ENCODE measurements at regions not wholly inside any gene's neighbourhood (a gene's known extent, or its start where the extent isn't known, plus 50 kb on each side); places are given as distances from the start of the nearest gene placed in this dataset.
A peak's percentile ranks its signal among the peaks of the same experiment; 100 is the strongest.

DNA sequence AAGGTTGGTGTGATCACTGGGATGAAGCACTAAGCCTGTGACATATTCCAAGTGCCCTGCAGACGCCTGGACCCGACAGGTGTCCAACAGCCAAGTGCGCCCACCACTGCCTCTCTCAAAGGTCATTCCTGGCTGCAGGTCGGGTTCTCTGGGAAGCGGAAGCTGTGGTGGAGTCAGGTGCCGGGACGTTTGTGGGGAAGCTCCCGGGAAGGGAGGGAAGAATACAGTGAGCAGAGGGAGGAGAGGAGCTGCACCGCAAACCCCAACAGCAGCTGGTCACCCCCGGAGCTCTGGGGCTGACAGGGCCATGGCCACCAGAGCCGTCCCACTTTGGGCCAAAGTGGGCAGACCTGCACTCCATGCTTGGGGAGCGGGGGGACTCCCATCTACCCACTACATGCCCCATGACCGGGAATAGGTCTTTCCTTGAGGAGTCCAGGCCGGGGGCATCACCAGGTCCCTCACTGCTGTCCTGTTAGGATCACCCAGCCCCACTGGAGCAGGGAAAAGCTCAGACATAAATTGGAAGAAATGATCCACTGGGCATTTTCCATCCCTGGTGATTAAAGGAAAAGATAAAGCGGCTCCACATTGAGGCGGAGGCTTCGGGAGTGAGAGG is 84.5 kb upstream of the PPP2R2D start:
- no peak overlapping the region; a peak in 1 of 7 replicates for H3K27ac Mint-ChIP-seq
- no peak overlapping the region for H2AFZ ChIP-seq (ENCODE audit: low read length)
- H3K36me3 Mint-ChIP-seq (ENCODE audit: insufficient read depth in 1 of 3, low read depth in 3 of 3), result no peaks in the 10 kb centered on the region
- H4K5ac ChIP-seq (ENCODE audit: insufficient read length, low read depth, low read length), result no peak overlapping the region
- no peak overlapping the region for H2BK12ac ChIP-seq (ENCODE audit: insufficient read length, low read depth, low read length)
- no peaks in the 10 kb centered on the region for H3K9me3 Mint-ChIP-seq
- H3T11ph ChIP-seq (ENCODE audit: low read length), result no peak overlapping the region
- H2BK20ac ChIP-seq (ENCODE audit: low read depth, low read length, poor library complexity, severe bottlenecking), result no peak overlapping the region
- H3K23me2 ChIP-seq (ENCODE audit: insufficient read length, low read depth, low read length, poor library complexity, severe bottlenecking), result no peaks in the 10 kb centered on the region
- no peak overlapping the region for H2BK15ac ChIP-seq (ENCODE audit: low read depth, low read length)
- no peak overlapping the region for H3K4me2 ChIP-seq (ENCODE audit: insufficient read depth, insufficient read length, low read length)
- H3K27ac ChIP-seq (ENCODE audit: insufficient read length, low read depth, low read length), result no peak overlapping the region
- H3K14ac ChIP-seq (ENCODE audit: insufficient read depth, low read length), result no peak overlapping the region
- no peaks in the 10 kb centered on the region for H3K79me1 ChIP-seq (ENCODE audit: insufficient read depth, low read depth, low read length, poor library complexity, severe bottlenecking)
- no peaks in the 10 kb centered on the region for H3K79me2 ChIP-seq (ENCODE audit: insufficient read depth, low read length)
- no CpG with 5 or more reads among the region's 17 CpGs for WGBS (ENCODE audit: extremely low coverage, insufficient read length, low lambda C conversion rate)
- no peaks in the 10 kb centered on the region for H3K27me3 ChIP-seq (ENCODE audit: insufficient read depth, low read length)
- H3K18ac ChIP-seq (ENCODE audit: insufficient read length, low read depth, low read length), result no peak overlapping the region
- no peaks in the 10 kb centered on the region for H3K27me3 Mint-ChIP-seq (ENCODE audit: low read depth)
- H3K4ac ChIP-seq (ENCODE audit: low read depth, low read length), result no peak overlapping the region
- H3K9me3 ChIP-seq (ENCODE audit: control insufficient read depth, low read depth, low read length), result no peaks in the 10 kb centered on the region
- TF ChIP-seq, protein P1, sequence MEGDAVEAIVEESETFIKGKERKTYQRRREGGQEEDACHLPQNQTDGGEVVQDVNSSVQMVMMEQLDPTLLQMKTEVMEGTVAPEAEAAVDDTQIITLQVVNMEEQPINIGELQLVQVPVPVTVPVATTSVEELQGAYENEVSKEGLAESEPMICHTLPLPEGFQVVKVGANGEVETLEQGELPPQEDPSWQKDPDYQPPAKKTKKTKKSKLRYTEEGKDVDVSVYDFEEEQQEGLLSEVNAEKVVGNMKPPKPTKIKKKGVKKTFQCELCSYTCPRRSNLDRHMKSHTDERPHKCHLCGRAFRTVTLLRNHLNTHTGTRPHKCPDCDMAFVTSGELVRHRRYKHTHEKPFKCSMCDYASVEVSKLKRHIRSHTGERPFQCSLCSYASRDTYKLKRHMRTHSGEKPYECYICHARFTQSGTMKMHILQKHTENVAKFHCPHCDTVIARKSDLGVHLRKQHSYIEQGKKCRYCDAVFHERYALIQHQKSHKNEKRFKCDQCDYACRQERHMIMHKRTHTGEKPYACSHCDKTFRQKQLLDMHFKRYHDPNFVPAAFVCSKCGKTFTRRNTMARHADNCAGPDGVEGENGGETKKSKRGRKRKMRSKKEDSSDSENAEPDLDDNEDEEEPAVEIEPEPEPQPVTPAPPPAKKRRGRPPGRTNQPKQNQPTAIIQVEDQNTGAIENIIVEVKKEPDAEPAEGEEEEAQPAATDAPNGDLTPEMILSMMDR (conservative IDR thresholded peaks at IDR 0.05), result no peak
- H3K4me1 ChIP-seq (ENCODE audit: insufficient read depth, low read length), result no peaks in the 10 kb centered on the region
- H4K8ac ChIP-seq (replicated peaks; ENCODE audit: insufficient read length, low read depth, low read length), result no peak overlapping the region
- H3K4me3 Mint-ChIP-seq, result no peak overlapping the region
- H3K56ac ChIP-seq (ENCODE audit: insufficient read length, low read depth, low read length), result no peak overlapping the region
- no peak overlapping the region for H2BK120ac ChIP-seq (ENCODE audit: low read depth, low read length, poor library complexity, severe bottlenecking)
- H2BK5ac ChIP-seq (ENCODE audit: insufficient read length, low read length), result no peak overlapping the region
- H3K9ac ChIP-seq (ENCODE audit: extremely low read depth, insufficient read length, low read length), result no peak overlapping the region
- no peaks in the 10 kb centered on the region for H4K20me1 ChIP-seq (ENCODE audit: control insufficient read depth, insufficient read depth, insufficient read length)
- peak; percentile 24 for DNase-seq
- no peak overlapping the region for H2AK5ac ChIP-seq (ENCODE audit: insufficient read length, low read length)
- H3K4me1 Mint-ChIP-seq, result peaks cover 9 to 21% of the 10 kb centered on the region in 2 experiments
- no peak overlapping the region for H4K91ac ChIP-seq (ENCODE audit: insufficient read length, low read depth, low read length)
- no peak overlapping the region for H3K23ac ChIP-seq (ENCODE audit: insufficient read length, low read depth, low read length)
